VCaP (cell line): ENCODE measurements at regions not wholly inside any gene's neighbourhood (a gene's known extent, or its start where the extent isn't known, plus 50 kb on each side); places are given as distances from the start of the nearest gene placed in this dataset.

Experiments
- H3K27ac ChIP-seq: fragments of 450-650 bp; 2 replicates; pipeline ENCODE4 v1.5.1; 2017
- TF ChIP-seq, protein P1 (sequence below): fragments of 450-650 bp; conservative IDR thresholded peaks from 2 replicates; pipeline ENCODE4 v1.5.1; 2017; ENCODE audit warnings: mild to moderate bottlenecking, moderate library complexity

- TF ChIP-seq, protein P1, sequence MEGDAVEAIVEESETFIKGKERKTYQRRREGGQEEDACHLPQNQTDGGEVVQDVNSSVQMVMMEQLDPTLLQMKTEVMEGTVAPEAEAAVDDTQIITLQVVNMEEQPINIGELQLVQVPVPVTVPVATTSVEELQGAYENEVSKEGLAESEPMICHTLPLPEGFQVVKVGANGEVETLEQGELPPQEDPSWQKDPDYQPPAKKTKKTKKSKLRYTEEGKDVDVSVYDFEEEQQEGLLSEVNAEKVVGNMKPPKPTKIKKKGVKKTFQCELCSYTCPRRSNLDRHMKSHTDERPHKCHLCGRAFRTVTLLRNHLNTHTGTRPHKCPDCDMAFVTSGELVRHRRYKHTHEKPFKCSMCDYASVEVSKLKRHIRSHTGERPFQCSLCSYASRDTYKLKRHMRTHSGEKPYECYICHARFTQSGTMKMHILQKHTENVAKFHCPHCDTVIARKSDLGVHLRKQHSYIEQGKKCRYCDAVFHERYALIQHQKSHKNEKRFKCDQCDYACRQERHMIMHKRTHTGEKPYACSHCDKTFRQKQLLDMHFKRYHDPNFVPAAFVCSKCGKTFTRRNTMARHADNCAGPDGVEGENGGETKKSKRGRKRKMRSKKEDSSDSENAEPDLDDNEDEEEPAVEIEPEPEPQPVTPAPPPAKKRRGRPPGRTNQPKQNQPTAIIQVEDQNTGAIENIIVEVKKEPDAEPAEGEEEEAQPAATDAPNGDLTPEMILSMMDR: no peak
- H3K27ac ChIP-seq: no peak overlapping the region
Observed at GRCh38 chr1:192916021-192916420, 107.2 kb downstream of the RGS2 start.

DNA sequence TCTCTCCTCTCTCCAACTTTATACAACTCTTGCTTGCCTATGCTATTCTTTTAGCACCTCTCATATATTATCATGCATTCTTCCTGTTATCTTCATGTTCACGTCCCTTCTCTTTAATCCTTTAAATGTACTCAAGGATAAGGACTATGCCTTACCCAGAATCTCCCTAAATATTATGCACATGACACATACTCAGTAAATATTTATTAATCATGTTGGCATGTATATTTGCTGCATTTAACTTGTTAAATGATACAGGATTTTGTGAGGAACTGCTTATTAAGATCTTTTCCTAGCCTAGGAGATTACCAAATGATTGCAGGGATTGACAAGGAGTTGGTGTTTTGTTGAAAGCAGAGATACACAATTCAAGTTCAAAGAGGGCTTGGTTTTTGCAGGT lies 109.4 kb downstream of the RGS2 start:
- H3K27ac ChIP-seq: no peak overlapping the region
- TF ChIP-seq, protein P1: no peak

DNA sequence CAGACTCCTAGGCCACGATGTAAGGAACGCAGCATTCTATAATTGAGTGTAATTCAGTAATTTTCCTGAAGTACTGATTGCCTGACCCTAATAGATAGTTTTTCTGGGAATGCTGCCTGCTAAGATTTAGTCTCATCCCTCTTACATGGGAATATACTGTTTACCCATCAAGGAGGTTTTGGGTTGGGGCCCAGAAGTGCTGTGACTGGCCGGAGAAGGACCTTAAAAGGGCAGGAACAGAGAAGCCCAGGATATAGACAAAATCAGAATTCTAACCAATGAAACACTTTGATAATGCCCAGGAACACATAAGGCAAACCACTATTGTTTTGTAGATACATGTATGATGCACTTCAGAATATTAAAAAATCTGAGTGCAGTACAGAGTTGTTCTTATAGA lies 111.6 kb downstream of the RGS2 start:
- no peak overlapping the region for H3K27ac ChIP-seq
- TF ChIP-seq, protein P1: no peak

- no peak overlapping the region for H3K27ac ChIP-seq
- TF ChIP-seq, protein P1: no peak
Observed at GRCh38 chr1:192925609-192926008, 116.8 kb downstream of the RGS2 start.

DNA sequence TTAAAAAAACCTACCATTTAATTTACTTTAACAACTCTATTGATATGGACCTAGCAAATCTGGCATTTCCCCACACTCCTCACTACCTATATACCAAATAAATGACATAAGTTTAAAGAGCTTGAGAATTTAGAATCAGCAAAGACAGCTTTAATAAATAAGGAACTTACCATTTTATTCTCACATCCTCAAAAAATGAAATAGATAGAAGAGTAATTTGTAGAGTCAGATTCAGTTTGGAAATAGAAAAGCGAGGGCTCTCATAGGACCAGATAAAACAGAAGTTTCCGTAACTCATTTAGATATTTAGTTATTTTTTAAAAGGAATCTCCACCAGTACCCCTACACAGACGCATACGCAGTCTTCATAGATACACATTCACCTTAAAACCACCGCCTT lies 117.9 kb downstream of the RGS2 start:
- TF ChIP-seq, protein P1: no peak
- no peak overlapping the region for H3K27ac ChIP-seq

DNA sequence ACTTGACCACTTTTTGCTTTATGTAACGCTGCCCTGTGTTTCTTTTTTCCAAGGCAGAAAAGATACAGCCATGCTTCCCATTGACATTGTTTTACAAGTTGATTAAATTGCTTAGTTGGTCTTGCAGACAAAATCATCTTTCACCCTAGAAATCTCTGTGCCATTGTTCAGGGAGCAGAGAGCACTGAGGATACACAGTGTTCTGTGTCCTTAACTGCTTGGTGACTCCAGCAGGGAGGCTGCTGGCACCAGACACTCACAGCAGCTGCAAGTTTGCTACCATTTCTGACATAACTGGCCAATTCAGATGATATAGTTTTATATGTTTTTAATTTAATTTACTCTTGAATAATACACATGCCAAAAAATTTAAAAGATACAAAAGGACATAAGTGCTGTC lies 118.7 kb downstream of the RGS2 start:
- TF ChIP-seq, protein P1: no peak
- H3K27ac ChIP-seq: no peak overlapping the region

GRCh38 chr1:192929597-192929996 lies 120.8 kb downstream of the RGS2 start:
- H3K27ac ChIP-seq: no peak overlapping the region
- TF ChIP-seq, protein P1: no peak

- TF ChIP-seq, protein P1: no peak
Observed at GRCh38 chr1:192933744-192934143, 124.9 kb downstream of the RGS2 start.

More at GRCh38 chr1:192933744-192934143, 124.9 kb downstream of the RGS2 start:
- H3K27ac ChIP-seq: no peak overlapping the region
